Thoracic aorta (tissue), 2 donors: ENCODE measurements at regions not wholly inside any gene's neighbourhood (a gene's known extent, or its start where the extent isn't known, plus 50 kb on each side); places are given as distances from the start of the nearest gene placed in this dataset.

Source experiments
- ATAC-seq: fragments of 150-250 bp; one replicate; pipeline ENCODE4 v1.8.0; 2017; ENCODE audit warnings: low read depth; ENCODE audit not compliant: insufficient number of reproducible peaks, low FRiP score
- DNase-seq: peaks from one replicate; pipeline ENCODE4 v3.0.0-alpha.2; 2020; ENCODE audit warnings: low spot score
- H3K27ac ChIP-seq, 2 donors: fragments of 200-600 bp; sonication (generic); 1 replicate in 1 of 2; 2 replicates in 1 of 2; pipeline ENCODE4 v1.5.1; 2016; ENCODE audit warnings: mild to moderate bottlenecking in 2 of 2, moderate library complexity in 2 of 2
- H3K27me3 ChIP-seq: fragments of 200-600 bp; sonication (generic); replicated peaks from 2 replicates; pipeline ENCODE4 v1.6.0; 2016; ENCODE audit warnings: mild to moderate bottlenecking; ENCODE audit not compliant: insufficient read depth
- H3K36me3 ChIP-seq: fragments of 200-600 bp; sonication (generic); one replicate; pipeline ENCODE4 v1.5.1; 2016
- H3K4me1 ChIP-seq, 2 donors: fragments of 200-600 bp; sonication (generic); 1 replicate in 1 of 2; 2 replicates in 1 of 2; pipeline versions ENCODE4 v1.5.1 to v1.6.0; 2016; ENCODE audit warnings: low read depth in 2 of 2, mild to moderate bottlenecking in 1 of 2; ENCODE audit not compliant: control insufficient read depth in 1 of 2
- H3K4me3 ChIP-seq: fragments of 200-600 bp; sonication (generic); 2 replicates; pipeline ENCODE4 v1.5.1; 2016; ENCODE audit warnings: mild to moderate bottlenecking
- H3K9me3 ChIP-seq: fragments of 200-600 bp; sonication (generic); 2 replicates; pipeline ENCODE4 v1.5.1; 2016
- TF ChIP-seq, protein P1 (sequence below): fragments of 200-600 bp; sonication (generic); IDR thresholded peaks from one replicate; pipeline ENCODE4 v1.5.1; 2019; ENCODE audit warnings: antibody characterized with exemption

DNA sequence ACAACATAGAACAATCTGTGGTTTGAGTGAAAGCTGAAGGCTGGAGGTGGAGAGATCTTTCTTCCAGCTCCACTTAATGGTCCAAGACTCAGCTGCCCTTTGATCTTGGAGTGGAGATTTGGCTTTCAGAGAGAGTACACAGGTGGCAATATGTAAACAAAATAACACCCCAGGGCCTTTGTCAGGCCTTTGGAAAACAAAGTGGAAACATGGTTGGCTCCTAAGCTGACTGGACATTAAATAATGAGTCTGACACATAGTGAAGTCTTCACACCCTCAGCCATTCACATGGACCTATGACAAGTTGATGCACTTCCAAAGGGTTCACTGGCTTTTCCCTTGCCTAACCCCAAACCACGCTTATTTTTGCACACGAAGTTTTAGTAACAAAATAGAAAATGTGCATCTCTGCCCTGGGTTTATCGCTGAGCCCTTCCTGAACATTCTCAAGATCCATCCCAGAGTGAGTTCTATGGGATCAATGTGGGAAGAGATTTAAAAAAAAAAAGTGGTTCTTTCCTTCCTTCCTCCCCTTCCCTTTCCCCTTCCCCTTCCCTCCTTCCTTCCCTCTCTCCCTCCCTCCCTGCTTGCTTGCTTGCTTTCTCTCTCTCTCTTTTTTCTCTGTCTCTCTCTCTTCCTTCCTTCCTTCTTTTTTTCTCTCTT is 201.3 kb upstream of the NT5C1B start:
- DNase-seq (no peak), ATAC-seq (no peak)
- no peaks in the 10 kb centered on the region for H3K9me3 ChIP-seq
- peaks cover 0 to 10% of the 10 kb centered on the region in 2 donors for H3K4me1 ChIP-seq
- TF ChIP-seq, protein P1, sequence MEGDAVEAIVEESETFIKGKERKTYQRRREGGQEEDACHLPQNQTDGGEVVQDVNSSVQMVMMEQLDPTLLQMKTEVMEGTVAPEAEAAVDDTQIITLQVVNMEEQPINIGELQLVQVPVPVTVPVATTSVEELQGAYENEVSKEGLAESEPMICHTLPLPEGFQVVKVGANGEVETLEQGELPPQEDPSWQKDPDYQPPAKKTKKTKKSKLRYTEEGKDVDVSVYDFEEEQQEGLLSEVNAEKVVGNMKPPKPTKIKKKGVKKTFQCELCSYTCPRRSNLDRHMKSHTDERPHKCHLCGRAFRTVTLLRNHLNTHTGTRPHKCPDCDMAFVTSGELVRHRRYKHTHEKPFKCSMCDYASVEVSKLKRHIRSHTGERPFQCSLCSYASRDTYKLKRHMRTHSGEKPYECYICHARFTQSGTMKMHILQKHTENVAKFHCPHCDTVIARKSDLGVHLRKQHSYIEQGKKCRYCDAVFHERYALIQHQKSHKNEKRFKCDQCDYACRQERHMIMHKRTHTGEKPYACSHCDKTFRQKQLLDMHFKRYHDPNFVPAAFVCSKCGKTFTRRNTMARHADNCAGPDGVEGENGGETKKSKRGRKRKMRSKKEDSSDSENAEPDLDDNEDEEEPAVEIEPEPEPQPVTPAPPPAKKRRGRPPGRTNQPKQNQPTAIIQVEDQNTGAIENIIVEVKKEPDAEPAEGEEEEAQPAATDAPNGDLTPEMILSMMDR: no peak
- no peaks in the 10 kb centered on the region for H3K27me3 ChIP-seq
- H3K27ac ChIP-seq: no peak overlapping the region
- H3K36me3 ChIP-seq: no peaks in the 10 kb centered on the region
- H3K4me3 ChIP-seq: no peak overlapping the region

DNA sequence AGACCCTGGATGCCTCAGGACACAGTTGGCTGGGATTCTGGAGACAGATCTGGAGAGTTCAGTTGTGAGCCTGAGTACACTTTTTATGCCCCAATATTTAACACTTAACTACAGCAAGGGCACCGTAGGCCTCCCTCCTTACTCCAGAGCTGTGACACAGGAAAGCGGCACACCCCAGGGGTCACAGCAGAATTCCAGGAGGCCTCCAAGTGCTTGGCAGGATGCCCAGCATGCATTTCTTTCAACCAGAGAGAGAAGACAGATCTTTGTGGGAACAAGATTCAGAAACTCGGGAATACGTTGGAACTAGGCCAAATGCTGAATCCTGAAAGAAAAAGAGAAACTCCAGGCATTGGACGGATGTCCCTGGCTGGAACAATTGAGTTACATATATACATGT is 199.2 kb upstream of the NT5C1B start:
- Histone ChIP-seq H3K27me3 (no peaks in the 10 kb centered on the region), H3K27ac (no peak overlapping the region), H3K4me3 (no peak overlapping the region), H3K36me3 (no peaks in the 10 kb centered on the region), H3K4me1 (peaks cover 0 to 10% of the 10 kb centered on the region in 2 donors), H3K9me3 (no peaks in the 10 kb centered on the region)
- TF ChIP-seq, protein P1: no peak
- ATAC-seq: no peak
- DNase-seq: no peak

DNA sequence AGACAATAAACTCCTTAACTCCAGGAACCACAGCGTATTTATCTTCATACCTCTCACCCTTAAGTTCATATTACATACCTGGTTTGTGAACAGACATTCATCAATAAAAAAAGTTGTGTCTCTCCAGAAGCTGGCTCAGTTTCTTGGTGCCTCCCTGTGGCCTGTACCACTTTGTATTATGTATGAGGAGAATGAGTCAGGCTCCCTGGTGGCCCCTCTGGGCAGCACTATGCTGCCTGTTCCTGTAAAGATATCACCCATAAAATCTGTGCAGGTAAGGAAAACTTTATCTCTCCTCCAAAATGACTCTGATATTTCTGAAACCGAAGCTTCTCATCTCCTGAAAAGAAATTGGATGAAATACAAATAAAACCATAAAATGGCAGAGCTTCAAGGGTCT is 198.4 kb upstream of the NT5C1B start:
- Histone ChIP-seq H3K4me1 (peaks cover 0 to 10% of the 10 kb centered on the region in 2 donors), H3K27me3 (no peaks in the 10 kb centered on the region), H3K9me3 (no peaks in the 10 kb centered on the region), H3K27ac (no peak overlapping the region), H3K4me3 (no peak overlapping the region), H3K36me3 (no peaks in the 10 kb centered on the region)
- DNase-seq (no peak), ATAC-seq (no peak)
- TF ChIP-seq, protein P1: no peak

DNA sequence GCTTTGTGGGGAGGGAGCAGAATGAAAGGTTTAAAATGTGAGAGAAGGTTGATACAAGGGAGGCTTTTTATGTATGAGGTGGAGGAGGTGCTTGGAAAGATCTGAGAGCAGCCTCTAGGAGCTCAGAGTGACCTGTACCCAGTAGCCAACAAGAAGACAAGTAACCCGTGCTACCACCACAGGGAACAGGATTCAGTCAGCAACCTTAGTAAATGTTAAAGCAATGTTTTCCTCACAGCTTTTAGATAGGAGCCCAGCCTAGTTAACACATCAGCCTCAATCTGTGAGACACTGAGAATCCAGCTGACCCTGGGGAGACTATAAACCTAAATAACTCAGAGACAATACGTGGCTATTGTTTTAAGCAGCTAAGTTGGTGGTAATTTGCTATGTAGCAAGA is 194.9 kb upstream of the NT5C1B start:
- Histone ChIP-seq H3K36me3 (no peaks in the 10 kb centered on the region), H3K27me3 (no peaks in the 10 kb centered on the region), H3K27ac (no peak overlapping the region), H3K4me1 (no peaks in the 10 kb centered on the region), H3K4me3 (no peak overlapping the region), H3K9me3 (no peaks in the 10 kb centered on the region)
- ATAC-seq: no peak
- TF ChIP-seq, protein P1: no peak
- DNase-seq: no peak

DNA sequence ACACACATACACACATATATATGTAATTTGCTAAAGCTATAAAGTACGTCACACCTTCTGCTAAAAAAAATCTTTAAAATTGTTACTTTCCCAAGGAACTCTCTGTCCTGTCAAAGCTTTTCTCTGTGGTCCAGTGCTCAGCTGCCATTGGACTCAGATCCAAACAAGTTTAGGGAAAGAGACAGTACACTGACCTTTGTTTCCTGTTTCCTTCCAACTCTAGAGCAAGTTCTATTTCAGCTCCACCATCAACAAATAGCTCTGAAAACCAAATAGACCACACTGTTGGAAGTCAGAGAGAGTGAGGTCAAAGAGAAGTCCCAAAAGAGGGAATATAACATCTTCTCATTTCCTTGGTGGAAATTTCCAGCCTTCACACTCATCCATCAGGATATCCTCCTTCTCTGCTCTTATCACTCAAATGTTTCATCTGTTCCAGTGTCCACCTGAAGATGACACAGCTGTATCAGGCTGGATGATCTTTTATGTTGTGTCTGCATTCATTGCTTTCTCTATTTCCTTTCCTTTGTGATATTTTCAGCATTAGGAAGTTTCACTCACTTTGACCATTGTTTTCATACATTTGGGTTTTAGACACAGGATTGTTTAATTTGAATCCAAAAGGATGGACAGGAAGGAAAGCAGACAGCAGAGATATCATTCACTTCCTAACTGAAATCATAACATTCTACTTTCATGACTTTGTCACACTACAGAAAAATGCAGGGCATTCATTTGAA is 192.3 kb upstream of the NT5C1B start:
- no peak for DNase-seq
- TF ChIP-seq, protein P1: no peak
- Histone ChIP-seq H3K27ac (no peak overlapping the region), H3K9me3 (no peaks in the 10 kb centered on the region), H3K4me3 (no peak overlapping the region), H3K27me3 (no peaks in the 10 kb centered on the region), H3K36me3 (no peaks in the 10 kb centered on the region), H3K4me1 (no peaks in the 10 kb centered on the region)
- ATAC-seq: no peak
